ENCODE measurements at regions not wholly inside any gene's neighbourhood (a gene's known extent, or its start where the extent isn't known, plus 50 kb on each side); places are given as distances from the start of the nearest gene placed in this dataset.

DNA sequence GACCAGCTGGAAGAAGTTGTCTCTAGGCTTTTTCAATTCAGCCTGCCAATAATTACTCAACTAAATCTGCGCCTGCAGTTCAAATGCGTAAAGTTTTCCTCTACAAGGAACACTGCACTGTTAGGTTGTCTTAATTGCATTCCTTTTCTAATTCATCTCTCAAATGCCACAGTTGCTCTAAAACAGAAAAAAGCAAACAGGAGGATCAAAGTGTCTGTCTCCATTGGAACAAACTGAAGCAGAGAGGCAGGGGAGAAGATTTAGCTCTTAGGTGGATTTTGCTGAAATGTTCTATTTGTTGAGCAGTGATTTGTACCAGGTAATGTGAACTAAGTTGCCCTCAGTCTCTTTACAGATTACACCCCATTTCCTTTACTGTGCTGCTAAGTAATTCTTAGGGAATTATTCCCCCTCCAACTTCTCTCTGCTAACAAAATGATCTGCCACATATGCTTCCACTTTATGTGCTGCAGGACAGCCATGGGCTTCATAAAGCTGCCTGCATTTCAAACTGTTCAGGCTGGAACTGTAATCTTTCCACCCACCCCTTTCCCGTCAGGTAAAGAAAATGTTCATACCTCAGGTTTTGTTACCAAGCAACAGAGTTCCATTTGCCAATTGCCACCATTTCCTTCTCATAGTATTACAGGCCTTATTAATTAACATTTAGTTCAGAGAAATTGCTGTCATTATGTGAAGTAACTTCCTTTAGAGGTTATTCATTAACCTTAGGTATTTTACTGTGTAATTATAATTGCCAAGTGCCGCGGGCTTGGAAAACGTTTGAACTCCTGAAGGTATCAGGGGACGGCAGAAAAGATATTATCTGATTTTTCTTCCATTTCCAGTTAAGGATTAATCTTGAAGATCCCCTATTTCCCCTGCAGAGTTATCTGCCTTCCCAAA, 149.3 kb downstream of the SPRY1 start:
- DNase-seq = no peak

DNA sequence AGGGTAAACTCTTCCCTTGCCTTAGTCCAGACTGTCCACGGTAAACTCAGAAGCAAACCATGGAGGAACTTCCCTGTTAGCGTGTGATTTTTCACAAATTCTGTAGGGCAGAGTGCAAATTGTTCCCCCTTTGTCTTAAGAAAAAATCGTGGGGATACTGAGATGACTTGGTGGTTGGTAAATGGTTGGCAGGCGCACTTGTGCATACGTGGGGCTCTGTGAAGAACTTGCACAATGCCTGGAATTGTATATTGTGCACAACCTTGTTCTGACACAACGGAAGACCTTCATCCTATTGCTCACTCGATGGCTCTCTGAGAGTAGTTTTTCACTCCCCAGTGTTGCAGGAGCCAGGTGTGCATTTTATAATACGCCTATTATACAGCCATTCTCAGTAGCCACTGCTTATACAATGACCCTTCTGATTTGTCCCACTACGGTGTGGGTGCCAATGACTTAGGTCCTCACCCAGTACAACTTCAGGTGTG, 150.0 kb downstream of the SPRY1 start:
- no peak for DNase-seq

DNA sequence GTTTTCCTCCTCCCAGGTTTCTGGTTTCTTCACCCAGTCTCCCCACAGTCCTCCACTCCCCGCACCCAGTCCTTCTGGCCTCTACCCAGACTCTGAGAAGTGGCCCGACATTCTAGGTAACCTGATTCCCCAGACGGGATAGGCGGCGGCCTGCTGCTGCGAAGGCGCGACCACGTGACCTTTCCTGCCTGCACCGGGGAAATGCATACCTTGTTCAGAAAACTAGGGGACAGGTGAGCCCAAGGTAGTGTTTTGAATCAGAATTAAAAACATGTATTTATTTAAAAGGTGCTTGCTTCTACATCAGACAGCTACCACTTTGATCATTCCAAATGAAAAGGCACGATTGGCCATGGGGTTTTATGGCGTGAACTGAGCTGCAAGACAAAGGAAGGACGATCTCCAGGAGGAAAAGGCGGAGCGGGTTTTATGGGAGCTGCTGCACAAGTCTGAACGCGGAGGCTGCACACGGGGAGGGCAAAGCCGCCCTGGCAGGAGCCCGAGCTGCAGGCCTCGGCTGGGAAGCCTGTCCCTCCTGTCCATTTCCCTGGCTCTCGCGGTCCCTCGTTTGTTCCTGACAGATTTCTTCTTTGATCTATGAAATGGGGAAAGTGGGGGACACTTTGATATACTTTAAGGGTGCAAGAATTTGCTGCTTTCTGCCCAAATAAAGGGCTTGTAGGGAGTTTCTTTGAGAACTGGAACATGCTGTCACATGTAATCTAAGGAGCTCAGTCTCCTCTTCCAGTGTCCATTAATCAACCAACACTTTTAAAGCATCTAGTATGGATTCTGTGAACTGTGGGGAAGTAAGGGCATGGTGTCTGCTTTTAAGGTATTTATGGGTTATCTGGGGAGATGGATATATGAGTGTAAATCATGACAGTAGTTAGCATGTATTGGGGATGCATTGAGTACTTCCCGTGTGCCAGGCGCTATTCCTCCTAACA, 150.9 kb downstream of the SPRY1 start:
- no peak for DNase-seq

DNA sequence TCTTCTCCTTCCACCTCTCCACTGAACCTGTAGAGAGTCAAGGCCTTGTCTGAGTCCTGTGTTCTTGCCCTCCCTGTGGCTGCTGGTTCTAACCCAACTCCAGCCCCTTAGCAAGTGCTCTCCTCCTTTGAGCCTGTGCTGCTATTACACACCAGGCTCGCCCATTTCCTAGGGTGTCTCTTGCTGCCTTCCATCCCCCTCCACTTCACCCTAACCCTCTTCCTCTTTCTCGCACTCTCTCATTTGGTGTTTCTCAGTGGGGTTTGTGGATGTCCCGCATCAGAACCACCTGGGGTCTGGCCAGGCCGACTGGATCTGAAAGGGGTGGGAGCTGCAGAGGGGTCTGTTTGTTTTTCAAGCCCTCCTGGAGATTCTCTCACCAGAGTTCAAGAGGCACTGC, 156.7 kb downstream of the SPRY1 start:
- DNase-seq = no peak

DNA sequence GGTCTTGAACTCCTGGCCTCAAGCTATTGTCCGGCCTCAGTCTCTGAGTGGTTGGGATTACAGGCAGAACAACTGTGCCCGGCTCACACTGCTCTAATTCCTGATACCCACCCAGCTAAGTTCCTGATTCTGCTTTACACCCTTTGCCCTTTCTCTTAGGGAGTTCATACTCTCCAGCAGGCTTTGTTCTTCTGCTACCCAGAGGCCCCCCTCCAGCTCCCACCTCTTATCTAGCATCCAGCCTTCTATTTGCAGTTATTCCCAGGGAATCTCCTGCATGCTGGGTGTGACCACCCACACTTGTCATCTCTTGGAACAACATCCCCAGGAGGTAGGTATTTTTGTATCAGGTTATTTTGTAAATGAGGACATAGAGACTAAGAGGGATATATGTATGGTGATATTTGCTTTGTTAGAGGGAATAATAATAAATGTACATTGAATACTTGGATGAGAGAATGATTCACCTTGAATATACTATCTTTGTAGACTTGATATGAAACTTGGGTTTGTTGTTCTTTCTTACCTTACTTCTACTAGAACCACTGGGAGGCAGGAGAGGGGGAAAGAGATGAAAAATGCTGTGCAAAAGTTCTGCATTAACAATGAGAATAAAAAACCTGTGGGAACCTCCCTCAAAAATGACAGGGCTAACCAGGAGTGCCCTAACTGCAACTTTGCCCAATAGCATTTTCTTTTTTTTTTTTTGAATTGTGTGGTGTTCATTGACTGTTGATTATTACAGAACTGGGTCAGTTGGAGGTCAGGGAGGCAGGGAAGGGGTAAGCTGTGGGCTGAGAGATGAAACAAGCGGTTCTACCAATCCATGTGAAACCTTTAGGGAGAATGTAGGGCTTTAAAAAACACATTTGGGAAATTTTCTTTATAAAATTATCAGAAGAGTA, 157.4 kb downstream of the SPRY1 start:
- DNase-seq = no peak

DNA sequence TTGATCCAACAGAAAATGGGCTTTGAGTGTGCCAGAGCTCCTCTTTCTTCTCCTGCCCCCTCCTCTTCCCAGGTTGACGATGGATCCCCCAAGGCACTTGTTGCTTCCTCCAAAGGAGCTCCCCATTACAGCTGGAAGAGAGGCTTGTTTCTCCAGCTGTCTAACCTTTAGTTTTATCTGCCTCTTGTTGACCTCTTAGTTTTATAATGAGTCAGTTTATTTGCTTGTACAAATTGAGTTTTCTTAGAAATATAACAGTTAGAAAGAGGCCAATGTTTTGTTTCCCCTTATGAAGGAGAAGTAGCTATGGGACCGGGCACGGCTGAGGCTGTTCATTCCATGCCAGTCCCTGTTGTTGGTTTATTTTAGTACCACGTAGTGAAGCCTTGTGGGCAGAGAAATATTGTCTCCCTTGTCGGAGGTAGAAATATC, 158.2 kb downstream of the SPRY1 start:
- DNase-seq = no peak

DNA sequence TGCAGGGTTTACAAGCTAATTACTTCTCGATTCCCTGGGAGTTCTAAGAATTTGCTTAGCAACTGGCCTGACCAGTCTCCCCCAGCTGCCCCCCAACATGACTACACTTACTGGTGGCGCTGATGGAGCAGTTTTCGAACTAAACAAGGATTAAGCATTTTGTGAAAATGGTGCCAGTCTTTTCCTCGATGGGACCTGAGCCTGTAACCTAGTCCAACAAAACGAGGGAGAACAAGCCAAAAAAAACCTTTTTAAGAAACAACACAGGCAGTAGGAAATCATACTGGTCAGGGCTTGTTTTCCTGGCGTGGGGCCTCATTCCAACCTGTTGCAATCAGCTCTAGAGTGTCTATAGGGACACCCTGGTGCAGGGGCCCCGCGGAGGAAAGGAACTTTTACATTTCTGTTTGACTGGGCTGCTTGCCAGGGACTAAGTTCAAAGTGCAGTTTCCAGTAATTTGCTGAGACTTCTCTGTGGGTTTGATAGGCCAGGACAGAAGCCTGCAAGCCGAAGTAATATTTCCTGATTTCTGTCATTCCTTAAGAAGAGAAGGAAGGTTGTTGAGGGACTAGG, 158.7 kb downstream of the SPRY1 start:
- no peak for DNase-seq

DNA sequence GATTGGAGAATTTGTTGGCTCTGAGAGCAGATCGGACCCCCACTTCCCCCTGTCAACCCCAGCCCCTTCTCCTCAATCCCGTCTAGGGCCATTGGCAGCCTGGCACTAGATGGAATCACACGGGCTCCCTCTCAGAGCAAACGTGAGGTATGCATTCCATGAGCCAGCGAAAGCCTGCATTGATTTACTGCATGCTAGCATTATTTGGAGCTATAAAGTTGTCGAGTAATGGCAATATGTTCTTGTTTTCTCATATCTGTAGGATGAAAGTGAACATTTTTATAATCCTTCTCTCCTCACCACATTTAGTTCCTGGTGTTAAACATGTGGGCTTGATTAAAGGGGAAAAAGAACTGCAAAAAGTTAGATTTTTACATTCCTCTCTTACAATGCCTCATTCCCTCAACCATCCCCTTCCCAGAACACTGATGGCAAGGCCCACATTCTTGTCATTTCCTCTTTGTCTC, 159.2 kb downstream of the SPRY1 start:
- DNase-seq = no peak

DNA sequence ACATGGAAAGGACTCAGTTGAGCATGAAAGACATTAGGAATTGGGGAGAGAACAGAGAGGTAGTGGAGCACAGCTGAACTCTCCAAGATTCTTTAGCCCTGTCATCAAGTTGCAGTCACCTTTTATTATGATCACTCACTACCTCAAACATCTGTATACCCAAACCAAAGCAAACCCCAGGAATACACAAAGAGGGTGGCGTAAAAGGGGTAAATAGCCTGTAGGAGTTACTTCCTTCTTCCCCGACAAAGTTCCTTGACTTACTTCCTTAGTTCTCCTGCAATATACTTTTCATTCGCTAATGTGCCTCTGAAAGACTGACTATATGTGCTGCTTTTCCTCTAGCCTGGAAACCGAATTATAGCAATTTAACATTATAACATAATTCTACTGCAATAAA, 159.9 kb downstream of the SPRY1 start:
- DNase-seq = no peak

DNA sequence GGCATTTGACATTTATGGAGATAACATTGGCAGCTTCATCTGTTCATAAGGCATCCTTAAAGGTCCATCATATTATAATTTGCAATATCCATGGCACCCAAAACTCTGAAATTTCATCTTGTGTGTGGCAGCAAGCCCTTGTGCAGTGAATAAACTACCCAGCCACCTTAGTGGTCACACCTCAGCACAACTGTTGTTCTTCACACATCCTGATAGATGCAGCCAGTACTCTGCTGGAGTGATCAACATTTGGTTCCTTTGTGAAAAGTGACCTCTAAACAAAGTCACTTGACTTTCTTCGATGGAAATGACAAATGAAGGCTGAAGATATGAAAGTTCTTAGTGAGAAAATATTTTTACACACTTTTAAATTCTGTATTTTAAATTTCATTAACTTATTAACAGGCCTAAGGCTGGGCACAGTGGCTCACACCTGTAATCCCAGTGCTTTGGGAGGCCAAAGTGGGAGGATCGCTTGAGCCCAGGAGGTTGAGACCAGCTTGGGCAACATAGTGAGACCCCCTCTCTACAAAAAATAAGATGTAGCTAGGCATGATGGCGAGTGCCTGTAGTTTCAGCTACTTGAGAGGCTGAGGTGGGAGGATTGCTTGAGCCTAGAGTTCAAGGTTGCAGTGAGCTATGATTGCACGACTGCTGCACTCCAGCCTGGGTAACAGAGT, 161.4 kb downstream of the SPRY1 start:
- DNase-seq = no peak

DNA sequence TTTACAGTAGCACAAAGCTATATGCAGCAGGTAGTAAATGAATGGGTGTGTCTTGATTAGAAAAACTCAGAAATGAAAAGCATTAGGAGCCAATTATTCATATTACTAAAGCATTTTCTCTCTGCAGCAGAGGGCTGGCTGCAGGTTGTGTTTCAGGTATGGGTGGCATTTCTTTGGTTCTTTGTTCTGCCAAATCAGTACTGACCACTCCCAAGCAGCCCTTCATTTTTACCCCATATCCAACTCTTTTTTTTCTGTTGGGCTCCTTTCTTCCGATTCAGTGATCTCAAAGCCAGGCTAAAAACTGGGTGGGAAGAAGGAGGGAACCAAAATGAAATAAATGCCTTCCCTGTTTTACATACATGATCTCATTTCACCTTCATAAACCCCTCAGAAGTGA, 162.3 kb downstream of the SPRY1 start:
- no peak for DNase-seq

DNA sequence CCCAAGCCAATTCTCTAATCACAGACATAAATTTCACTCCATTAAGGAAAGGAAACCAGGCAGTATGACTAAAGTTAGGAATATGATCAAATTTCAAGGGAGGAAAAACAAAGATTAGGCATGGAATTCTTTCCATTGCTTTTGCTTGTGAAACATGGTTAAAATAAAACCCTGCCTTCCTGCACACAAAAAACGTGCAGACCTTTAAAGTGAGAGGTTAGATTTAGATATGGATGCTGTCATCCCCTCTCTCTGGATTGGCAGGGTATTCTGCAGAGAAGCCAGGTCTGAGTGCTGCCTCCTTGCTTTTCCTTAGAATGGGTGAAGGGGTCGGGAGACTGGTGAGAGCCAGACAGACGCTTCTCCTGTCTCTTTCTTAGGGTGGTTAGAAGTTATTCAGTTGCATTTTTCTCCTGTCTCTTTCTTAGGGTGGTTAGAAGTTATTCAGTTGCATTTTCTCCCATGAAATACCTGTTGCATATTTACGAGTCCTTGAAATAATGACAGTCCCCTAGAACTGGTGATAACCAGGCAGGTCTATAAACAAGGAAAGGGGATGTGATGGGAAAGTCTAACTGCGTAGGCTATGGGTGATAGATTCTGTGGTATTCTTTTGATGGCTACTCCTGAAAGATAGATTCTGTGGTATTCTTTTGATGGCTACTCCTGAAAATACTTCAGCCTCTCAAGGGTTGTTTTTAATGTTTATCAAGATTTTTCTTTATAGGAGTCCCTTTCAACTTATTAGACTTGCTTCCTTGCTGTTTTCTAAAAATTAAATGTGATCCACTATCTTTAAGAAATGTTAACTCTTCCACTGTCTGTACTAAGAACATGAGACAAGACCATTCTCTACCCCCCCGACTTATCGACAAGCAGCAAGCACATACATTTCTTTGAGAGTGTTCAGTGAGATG, 163.6 kb downstream of the SPRY1 start:
- no peak for DNase-seq

DNA sequence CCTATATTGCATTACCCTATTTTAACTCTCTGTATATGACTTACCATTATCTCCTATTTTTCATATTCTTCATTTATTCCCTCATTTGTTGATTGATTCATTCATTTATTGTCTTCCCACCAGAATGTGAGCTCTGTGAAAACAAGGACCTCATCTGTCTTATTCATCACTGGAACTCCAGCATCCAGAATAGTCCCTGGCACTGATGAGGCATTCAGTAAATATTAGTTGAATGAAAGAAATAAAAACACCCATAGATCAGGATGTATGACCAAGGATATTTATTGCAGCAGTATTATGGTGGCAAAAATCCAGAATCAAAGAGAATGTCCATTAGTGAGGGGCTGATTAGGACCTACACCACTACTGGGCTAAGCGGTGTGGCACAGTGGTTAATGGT, 164.9 kb downstream of the SPRY1 start:
- DNase-seq = no peak

DNA sequence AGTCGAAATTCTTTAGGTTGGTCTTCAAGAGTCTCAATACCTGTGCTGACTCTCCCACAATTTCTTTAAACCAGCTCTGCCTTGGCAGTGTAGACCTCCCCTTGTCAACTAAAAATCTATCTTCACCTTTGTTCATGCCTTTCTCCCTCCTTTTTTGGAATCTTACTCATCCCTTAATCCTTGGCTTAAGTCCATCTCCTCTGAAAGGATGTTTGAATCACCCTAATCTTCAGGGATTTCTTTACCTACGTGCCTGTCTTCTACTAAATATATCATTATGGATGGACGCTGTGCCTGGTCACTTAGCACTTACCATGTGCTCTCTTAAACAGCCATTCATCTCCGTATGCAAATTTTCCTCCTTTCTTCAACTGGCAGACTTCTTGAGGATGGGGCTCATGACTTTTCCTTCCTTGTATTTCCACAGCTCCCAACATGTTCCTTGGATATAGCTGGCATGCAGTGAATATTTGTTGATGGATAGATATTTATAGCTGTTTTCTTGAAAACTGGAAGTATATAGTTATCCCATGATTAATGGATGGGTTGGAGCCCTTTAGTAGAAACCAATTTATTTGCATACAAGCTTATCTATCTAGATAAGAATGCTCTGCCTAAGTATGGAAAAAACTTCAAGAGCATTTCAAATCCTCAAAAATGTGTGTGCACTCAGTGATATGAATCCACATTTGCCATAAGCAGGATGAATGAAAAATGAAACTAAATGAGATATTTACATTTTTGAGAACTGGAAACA, 166.6 kb downstream of the SPRY1 start:
- DNase-seq = no peak

DNA sequence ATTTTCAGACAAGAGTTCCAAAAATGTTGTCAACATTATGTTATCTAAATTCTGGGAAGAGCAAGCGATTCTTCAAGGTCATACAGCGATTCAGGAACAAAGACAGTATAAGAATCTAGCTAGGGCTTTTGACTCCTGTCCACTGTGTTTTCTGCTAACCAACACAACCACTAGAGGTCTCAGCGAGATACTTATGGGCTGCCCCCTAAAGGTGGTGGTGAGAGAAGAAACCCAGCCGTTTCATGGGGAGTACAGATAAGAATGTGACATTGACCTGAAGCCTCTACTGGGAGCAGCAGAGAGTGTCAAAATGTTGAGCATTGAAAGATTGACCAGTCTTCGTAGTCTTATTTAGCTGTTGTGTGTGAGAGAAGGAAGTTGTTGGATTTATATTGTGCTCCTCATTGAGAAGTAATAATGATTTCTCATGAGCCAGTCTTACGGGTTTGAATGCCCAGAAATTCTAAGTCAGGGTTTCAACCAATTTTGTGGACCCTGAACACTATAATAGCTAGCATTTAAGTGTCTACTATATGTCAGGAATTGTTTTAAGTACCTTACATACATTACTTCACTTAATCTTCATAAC, 168.3 kb downstream of the SPRY1 start:
- DNase-seq = peak; percentile 4

DNA sequence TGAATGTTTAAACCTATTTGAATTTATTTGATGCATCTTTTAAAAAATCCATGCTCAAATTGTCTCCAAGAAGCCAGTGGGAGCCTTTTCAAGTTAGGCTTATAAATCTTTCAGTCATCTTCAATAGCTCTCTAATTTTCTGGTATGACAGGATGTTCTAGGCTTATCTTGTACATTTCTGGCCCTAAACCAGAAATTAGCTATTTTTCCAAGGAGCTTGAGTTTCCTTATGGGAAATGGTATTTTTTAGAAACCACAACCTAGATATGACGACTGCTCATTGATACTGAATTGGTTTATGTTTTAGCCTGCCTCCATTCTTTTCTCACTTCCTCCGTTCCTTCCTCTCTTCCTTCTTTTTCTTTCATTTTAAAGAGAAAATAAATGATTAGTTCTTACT, 172.3 kb downstream of the SPRY1 start:
- DNase-seq = no peak

DNA sequence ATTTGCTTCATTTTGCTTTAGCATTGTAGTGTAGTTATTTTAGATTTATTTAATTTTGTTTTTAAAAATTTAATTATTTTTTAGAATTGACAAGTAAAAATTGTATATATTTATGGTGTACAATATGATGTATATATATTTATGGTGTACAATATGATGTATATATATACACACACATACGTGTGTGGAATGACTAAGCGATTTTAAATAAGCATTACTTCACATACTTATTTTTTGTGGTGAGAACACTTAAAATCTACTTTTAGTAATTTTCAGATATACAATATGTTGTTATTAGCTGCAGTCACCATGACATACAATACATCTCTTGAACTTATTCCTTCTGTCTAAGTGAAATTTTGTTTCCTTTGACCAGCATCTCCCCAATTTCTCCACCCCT, 172.9 kb downstream of the SPRY1 start:
- no peak for DNase-seq

DNA sequence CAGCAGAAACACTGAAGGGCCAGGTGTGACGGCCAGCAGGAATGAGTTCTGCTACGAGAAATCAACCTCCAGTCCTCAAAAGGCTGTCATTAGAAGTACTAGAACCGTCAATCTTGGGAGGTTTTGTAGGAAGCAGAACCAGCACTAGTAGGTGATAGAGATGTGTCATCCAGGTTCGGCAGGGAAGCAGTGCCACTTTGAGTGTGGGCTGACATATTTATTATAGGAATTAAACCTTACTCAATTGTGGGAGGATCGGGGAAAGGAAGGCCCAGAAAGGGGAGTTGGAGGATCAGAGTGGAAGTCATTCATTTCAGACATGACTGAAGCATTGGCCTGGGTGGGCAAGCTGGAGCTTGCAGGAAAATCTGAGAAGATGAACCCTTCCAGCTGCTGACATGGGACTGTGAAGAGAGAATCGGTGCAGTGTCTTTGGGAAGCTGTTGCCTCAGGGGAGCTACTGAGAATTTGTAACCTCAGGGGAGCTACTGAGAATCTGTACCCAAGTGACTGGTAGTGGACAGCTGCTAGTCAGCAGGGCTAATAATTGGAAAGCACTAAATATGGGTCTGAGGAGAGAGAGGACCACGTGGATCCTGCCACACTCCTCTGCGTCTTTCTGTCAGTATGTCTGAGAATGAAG, 177.4 kb downstream of the SPRY1 start:
- no peak for DNase-seq

DNA sequence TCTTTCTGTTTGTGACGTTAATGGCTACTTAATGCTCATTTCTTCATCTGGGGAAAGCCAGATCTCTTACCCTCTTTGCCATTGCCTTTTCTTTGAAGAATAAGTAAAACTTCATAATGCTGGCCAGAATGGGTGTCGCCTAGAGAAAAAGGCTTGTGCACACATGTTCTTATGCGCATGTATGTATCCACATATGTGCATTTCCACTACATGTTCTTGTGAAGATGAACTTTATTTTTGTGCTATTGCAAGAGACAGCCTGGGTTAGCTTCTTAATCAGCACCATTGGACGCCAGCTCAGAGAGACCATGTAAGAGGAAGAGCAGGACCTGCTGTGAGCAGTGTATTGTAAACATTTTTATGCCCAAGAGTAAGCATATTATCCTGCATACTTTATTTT, 178.7 kb downstream of the SPRY1 start:
- no peak for DNase-seq
